Mesothelial cell of epicardium (in vitro differentiated cells): ENCODE measurements at regions not wholly inside any gene's neighbourhood (a gene's known extent, or its start where the extent isn't known, plus 50 kb on each side); places are given as distances from the start of the nearest gene placed in this dataset.

ENCODE experiments used
- DNase-seq, 2 experiments: peaks; one replicate each; pipeline ENCODE4 v3.0.0; 2021; ENCODE audit warnings: low spot score in 2 of 2; ENCODE audit not compliant: unreplicated experiment in 2 of 2
- H3K27ac Mint-ChIP-seq: 2 replicates; pipeline ENCODE4 v1.8.0; 2021; ENCODE audit warnings: mixed read lengths
- H3K27me3 Mint-ChIP-seq: 2 replicates; pipeline ENCODE4 v1.8.0; 2021; ENCODE audit warnings: low read depth, mixed read lengths
- H3K36me3 Mint-ChIP-seq: 2 replicates; pipeline ENCODE4 v1.8.0; 2021; ENCODE audit warnings: mixed read lengths
- H3K4me1 Mint-ChIP-seq: 2 replicates; pipeline ENCODE4 v1.8.0; 2021; ENCODE audit warnings: mixed read lengths
- H3K4me3 Mint-ChIP-seq: 2 replicates; pipeline ENCODE4 v1.8.0; 2021; ENCODE audit warnings: mild to moderate bottlenecking, moderate library complexity, mixed read lengths
- H3K9me3 Mint-ChIP-seq: 2 replicates; pipeline ENCODE4 v1.8.0; 2021; ENCODE audit warnings: mixed read lengths
- CTCF ChIP-seq: fragments of 200-600 bp; sonication (generic); IDR thresholded peaks from one replicate; pipeline ENCODE4 v1.5.0; 2021; ENCODE audit warnings: antibody characterized with exemption; ENCODE audit not compliant: unreplicated experiment

DNA sequence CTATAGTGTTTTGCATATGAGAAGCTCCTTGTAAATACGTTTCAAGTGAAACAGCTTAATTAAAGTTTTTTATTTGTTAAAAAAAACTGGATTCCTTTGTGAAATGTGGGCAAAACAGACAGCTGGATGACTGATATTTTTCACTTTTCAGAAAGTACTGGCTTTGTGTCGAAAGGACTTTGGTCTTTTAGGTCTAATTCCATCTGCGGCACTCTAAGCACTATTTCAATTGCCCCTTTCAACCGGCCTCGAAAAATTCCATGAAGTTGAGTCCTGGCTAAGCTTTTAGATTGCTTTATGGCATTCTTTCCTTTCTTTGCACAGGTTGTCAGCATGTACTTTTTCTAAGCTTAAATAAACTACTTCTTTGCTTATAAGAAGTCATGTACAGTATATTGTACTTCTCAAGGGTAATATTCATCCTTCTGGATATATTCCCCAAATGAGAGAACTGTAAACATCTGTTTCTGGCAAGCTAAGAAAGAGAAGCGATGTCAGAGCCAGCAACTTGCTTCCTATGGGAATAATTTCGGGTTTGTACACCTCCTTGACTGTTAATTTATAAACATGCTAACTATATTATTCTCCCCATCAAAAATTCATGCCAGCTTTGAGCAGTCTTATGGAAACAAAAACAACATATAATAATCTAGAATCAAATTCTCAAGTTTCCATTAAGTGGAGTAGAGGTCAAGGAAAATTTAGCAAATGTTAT, 611.3 kb downstream of the ETNK1 start:
- no peaks in the 10 kb centered on the region for H3K36me3 Mint-ChIP-seq
- H3K27ac Mint-ChIP-seq, result no peak overlapping the region
- no peak for TF ChIP-seq CTCF
- peaks cover 15% of the 10 kb centered on the region for H3K9me3 Mint-ChIP-seq
- no peaks in the 10 kb centered on the region for H3K27me3 Mint-ChIP-seq
- H3K4me3 Mint-ChIP-seq, result no peak overlapping the region
- no peak for DNase-seq
- peaks cover 8% of the 10 kb centered on the region for H3K4me1 Mint-ChIP-seq

- peaks cover 12% of the 10 kb centered on the region for H3K9me3 Mint-ChIP-seq
- no peak for DNase-seq
- H3K27ac Mint-ChIP-seq, result no peak overlapping the region
- no peak for TF ChIP-seq CTCF
- no peaks in the 10 kb centered on the region for H3K27me3 Mint-ChIP-seq
- H3K4me1 Mint-ChIP-seq, result peaks cover 8% of the 10 kb centered on the region
- no peaks in the 10 kb centered on the region for H3K36me3 Mint-ChIP-seq
- H3K4me3 Mint-ChIP-seq, result no peak overlapping the region
These were observed 611.8 kb downstream of the ETNK1 start for GRCh38 chr12:23236811-23237210.

DNA sequence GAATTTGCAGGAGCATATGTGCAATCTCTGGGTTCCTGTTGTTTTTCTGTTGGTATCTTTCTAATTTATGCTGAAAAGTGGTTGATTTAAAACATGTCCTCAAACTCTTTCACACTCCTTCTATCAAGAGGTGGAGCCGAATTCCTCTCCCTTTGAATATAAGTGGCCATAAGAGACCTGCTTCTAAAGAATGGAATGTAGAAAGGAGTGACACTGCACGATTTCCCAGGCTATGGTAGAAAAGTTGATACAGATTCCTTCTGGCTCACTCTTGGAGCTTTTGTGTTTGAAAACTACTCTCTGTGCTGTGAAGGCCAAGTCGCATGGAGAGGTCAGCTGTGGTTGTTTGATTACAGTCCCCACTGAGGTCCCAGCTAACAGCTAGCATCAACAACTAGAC, 613.2 kb downstream of the ETNK1 start:
- no peak overlapping the region for H3K4me3 Mint-ChIP-seq
- H3K27ac Mint-ChIP-seq, result no peak overlapping the region
- peaks cover 9% of the 10 kb centered on the region for H3K4me1 Mint-ChIP-seq
- DNase-seq, result no peak
- peaks cover 11% of the 10 kb centered on the region for H3K9me3 Mint-ChIP-seq
- peaks cover 2% of the 10 kb centered on the region for H3K36me3 Mint-ChIP-seq
- TF ChIP-seq CTCF, result no peak
- no peaks in the 10 kb centered on the region for H3K27me3 Mint-ChIP-seq

- no peaks in the 10 kb centered on the region for H3K27me3 Mint-ChIP-seq
- H3K36me3 Mint-ChIP-seq, result peaks cover 2% of the 10 kb centered on the region
- DNase-seq, result no peak
- peaks cover 18% of the 10 kb centered on the region for H3K9me3 Mint-ChIP-seq
- H3K27ac Mint-ChIP-seq, result no peak overlapping the region
- H3K4me1 Mint-ChIP-seq, result peaks cover 9% of the 10 kb centered on the region
- TF ChIP-seq CTCF, result no peak
- H3K4me3 Mint-ChIP-seq, result no peak overlapping the region
These were observed 614.0 kb downstream of the ETNK1 start for GRCh38 chr12:23238957-23239356.

DNA sequence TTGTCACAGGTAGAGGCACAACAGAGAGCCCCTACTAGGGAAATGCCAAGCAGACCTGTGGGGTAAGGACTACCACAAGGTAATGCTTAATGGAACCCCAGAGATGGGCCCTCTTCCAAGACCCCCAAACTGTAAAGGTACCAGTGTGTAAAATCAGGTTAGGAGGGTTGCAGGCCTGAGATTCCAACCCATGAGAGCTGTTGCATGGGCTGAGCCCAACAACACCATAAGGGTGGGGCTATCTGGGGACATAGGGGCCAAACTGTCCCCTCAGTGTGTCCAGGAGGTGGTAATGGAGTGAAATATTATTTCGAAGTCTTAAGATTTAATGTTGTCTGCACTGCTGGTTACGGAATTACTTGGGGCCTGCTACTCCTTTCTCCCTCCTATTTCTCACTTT, 620.2 kb downstream of the ETNK1 start:
- peaks cover 23% of the 10 kb centered on the region for H3K9me3 Mint-ChIP-seq
- peaks cover 1% of the 10 kb centered on the region for H3K4me1 Mint-ChIP-seq
- no peak for TF ChIP-seq CTCF
- H3K36me3 Mint-ChIP-seq, result peaks cover 2% of the 10 kb centered on the region
- H3K27me3 Mint-ChIP-seq, result no peaks in the 10 kb centered on the region
- DNase-seq, result no peak
- H3K27ac Mint-ChIP-seq, result no peak overlapping the region
- no peak overlapping the region for H3K4me3 Mint-ChIP-seq
